GM18868 (cell line): ENCODE measurements at regions not wholly inside any gene's neighbourhood (a gene's known extent, or its start where the extent isn't known, plus 50 kb on each side); places are given as distances from the start of the nearest gene placed in this dataset.

ENCODE experiments used
- ATAC-seq: cut with Tn5 transposase; IDR thresholded peaks from one replicate; pipeline ENCODE4 v1.9.1; 2021; ENCODE audit warnings: mild to moderate bottlenecking, moderate library complexity; ENCODE audit not compliant: unreplicated experiment

GRCh38 chrX:96311366-96311765 is 373.3 kb upstream of the DIAPH2 start:
- no peak for ATAC-seq

- ATAC-seq = no peak
These were observed 369.7 kb upstream of the DIAPH2 start for GRCh38 chrX:96314985-96315384.

- no peak for ATAC-seq
These were observed 322.8 kb upstream of the DIAPH2 start for GRCh38 chrX:96361844-96362243.

GRCh38 chrX:96372313-96373046 is 312.2 kb upstream of the DIAPH2 start:
- ATAC-seq = no peak

DNA sequence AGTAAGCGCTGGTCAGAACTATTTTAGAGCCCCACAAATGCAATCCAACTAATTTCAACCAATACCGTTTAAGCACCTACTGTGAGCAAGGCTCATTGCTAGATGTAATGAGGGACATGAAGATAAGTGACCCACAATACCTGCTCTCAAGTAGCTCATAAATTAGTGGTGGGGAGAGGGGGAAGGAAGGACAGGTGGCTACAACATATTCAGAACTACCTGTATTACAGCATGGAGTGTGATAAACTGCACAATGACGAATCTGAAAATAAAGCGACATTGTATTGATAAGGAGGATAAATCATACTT is 311.6 kb upstream of the DIAPH2 start:
- ATAC-seq = no peak

DNA sequence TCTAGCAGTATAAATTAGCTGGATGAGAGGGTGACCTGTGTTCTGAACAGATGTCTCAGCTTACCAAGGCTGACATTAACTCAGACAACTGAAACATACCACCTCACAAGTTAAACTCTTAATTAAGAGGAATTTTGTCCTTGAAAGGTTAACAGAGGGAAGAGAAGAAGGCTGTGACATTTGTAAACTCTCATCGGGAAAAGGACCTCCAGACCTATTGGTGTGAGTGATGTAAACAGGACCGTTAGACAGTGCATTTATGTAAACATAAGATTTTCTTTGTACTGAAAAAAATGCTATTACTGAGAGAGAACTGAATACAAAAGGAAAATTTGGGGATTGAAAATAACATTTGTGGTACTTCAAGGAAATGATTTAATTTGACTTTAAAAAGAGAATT is 308.4 kb upstream of the DIAPH2 start:
- no peak for ATAC-seq

DNA sequence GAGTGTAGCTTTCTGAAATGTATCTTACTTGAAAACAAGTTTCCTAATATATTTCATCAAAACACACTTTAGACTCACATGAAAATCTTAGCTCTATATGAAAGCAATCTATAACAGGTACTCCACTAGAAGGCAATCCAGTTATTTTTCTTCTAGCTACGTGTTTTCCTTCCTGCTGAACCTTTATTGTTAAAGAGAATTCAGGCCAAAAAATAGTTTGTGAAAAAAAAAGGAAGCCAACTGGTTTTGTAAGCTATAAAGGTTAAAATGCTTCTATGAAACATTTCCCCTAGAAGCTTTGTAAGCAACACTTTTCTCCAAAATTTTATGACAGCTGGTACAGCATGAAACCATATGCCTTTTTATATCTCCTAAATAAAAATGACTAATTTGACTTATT is 304.7 kb upstream of the DIAPH2 start:
- no peak for ATAC-seq

DNA sequence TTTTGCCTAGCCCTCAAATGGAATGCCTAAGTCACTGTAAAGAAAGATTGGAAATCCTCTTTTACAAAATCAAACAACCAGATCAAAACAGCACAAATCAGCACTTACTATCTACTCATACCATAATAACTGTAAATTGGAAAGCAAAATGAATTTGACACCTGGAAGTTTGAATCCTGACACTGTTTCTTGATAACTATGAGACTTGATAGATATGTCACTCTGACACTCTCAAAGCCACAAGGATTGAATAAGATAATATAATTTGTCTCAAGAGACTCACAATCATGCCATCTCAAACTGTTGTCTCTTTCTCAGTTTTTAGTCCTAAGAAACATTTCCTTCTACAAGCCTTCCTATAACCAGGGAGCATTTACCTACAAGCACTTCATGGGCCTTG is 302.6 kb upstream of the DIAPH2 start:
- no peak for ATAC-seq

- no peak for ATAC-seq
These were observed 301.2 kb upstream of the DIAPH2 start for GRCh38 chrX:96383428-96383827.

DNA sequence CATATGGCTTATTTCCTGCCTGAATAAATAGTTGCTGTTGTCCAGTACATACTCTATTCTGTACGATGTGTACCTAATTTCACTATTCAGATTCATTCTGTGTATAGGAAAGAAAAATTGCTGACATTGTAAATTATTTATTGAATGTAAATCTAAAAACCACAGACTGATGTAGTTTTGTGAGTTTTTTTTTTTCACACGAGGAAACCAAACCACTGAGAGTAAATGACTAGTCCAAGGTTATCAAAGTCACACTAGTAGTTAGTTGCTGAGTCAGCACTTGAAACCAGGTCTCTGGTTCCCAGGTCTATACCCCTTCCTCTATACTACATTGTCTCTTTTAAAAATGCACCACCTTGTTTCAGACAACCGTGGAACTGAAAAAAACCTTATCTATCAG is 298.3 kb upstream of the DIAPH2 start:
- no peak for ATAC-seq

DNA sequence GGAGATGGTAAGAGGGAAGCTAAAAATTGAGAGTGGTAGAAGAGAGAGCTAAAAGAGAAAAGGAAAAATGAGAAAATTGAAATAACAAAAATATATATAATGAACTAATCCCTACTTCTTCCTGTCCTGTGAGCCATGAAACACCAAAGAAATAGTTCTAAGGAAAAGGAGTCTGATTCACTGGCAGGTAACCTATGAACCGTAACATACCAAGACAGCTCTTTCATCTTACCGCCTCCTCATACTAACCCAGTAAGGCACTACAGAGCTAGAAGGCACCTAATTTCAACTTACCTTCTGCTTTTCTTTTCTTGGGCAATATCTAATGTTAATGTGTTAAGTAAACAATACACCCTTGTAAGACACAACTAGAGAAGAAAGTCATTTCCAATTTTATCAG is 297.7 kb upstream of the DIAPH2 start:
- ATAC-seq = no peak

- no peak for ATAC-seq
These were observed 296.8 kb upstream of the DIAPH2 start for GRCh38 chrX:96387801-96388200.

DNA sequence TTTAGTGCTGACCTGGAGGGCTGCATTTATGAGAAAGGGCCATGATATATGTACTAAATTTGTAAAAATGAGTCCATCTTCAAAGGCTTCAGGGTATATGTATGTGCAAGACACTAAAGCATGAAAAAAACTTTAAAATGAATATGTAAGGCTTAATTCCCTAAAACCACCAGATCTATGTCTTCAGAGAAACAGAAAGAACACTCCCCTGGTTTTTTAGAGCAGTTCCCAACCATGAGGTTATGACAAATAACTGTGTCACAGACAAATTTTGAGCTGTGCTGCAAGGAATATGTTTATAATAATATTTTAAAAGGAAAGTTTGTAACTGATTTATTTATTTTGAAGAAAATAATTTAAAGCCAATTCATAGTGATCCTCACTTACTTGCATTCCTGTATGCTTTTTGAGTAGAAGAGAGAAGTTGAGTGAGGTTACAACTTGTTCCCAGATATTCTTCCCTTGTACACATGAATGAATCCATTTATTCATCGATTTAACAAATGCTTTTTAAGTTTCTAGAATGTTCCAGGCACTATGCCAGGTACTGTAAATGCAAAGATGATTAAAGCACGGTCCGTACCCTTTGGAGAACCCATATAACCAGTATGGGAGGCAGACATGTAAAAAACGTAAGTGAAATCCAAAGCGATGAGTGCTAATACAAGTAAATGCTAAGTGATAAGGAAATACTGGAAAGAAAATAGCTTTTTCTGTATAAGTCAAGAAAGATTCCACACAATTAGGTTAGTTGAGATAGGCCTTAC is 295.2 kb upstream of the DIAPH2 start:
- no peak for ATAC-seq

DNA sequence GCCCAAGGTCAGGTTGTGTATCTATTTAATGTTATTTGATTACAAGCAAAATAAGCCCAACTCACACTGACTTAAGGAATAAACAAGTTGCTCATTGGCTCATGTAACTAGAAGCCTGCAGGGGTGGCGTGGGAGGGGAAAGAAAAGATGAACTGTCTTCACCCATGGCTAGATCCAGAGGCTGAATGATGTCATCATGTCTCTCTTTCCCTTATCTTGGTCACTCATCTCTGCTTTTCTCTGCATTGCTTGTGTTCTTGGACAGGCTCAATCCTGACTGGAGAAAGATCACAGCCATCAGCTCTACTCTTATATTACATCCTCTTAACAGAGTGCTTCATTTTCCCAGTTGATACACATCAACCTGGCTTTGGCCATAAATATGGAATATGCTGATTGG is 290.0 kb upstream of the DIAPH2 start:
- no peak for ATAC-seq

GRCh38 chrX:96403446-96403845 is 281.2 kb upstream of the DIAPH2 start:
- no peak for ATAC-seq

DNA sequence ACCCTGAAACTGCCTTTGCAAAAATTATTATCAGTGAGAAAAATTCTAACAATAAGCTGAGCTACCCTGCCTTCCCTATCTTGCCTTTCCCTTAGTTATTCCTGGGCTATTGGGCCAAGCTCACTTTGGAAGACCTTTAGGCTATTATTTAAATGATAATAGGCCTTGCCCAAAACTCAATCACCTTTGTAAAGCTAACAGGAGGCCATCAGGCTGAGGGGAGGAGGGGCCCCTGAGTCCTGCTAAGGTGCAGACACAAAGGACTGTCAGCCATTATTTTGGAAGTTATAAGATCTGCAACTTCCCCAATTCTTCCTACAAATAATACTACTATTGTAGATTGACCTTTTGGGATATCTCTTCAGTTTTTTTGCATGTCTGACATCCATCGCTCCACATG is 278.8 kb upstream of the DIAPH2 start:
- no peak for ATAC-seq

DNA sequence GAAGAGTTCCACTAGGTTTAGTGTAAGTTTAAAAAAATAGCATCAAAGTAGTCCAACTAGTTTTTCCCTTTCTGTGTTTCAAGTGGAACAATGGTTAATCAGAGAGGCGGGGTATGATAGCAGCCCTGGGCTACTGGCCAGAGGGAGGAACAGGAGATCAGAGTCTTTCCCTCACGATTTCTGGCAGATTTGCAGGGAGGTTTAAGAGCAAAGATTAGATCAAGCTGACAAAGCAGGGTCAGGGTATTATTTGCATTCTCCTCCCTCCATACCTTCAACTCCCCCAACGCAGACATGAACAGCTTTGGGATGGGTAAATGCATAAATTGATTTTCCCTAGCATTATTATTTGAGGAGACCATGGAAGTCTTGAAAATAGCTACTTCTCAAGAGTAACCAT is 277.6 kb upstream of the DIAPH2 start:
- no peak for ATAC-seq

DNA sequence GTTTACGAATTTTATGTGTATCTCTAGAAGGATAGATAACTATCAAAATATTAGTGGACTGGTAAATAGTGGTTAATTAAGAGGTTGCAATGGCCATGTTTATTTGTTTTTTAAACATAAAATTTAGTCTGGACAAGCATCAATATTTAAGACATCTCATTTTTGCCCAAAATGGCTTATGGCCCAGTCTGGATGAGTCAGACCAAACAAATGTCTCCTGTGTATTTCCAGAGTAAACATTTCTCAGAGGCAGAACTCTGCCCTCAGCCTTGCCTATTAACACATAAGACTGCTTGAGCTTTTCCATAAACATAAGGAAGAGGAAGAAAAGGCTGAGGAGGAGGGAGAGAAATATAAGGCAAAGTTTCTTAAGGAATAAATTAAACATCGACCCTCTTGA is 277.1 kb upstream of the DIAPH2 start:
- no peak for ATAC-seq

DNA sequence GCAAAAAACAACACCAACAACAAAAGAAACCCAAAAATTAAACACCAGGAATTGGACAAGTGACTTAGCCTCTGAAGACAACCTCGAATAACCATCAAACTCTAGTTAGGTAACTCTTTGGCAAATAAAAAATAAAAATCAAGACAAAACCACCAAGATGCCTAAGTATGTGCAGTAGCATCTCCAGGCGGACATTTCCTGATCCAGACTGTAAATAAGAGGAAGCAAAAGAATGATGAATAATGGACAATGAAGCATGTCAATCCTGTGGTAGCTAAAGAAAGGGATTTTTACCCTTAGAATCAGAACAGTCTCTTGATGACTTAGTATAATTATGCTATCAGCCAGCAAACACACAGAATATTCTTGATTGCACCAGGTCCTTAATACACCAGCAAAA is 276.7 kb upstream of the DIAPH2 start:
- ATAC-seq = no peak

- no peak for ATAC-seq
These were observed 273.7 kb upstream of the DIAPH2 start for GRCh38 chrX:96410927-96411326.

- ATAC-seq = no peak
These were observed 266.9 kb upstream of the DIAPH2 start for GRCh38 chrX:96417695-96418094.

GRCh38 chrX:96424007-96424406 is 260.6 kb upstream of the DIAPH2 start:
- no peak for ATAC-seq

- no peak for ATAC-seq
These were observed 259.4 kb upstream of the DIAPH2 start for GRCh38 chrX:96425200-96425599.
